ENCODE measurements at regions not wholly inside any gene's neighbourhood (a gene's known extent, or its start where the extent isn't known, plus 50 kb on each side); places are given as distances from the start of the nearest gene placed in this dataset.

GRCh38 chr20:50309764-50310672 is 119.4 kb downstream of the CEBPB start:
- TF ChIP-seq POLR2A (IDR thresholded peaks at IDR 0.05; ENCODE audit: low read depth, low read length) (no peak), POU2F2 (IDR thresholded peaks at IDR 0.05; ENCODE audit: low read depth, low read length) (no peak), POLR2AphosphoS5 (IDR thresholded peaks at IDR 0.05; ENCODE audit: low read depth, low read length) (no peak), TAF1 (IDR thresholded peaks at IDR 0.05; ENCODE audit: low read depth, low read length) (no peak), SPI1 (IDR thresholded peaks at IDR 0.05; ENCODE audit: low read depth, low read length) (no peak)
